Omental fat pad (tissue), 3 donors: ENCODE measurements at regions not wholly inside any gene's neighbourhood (a gene's known extent, or its start where the extent isn't known, plus 50 kb on each side); places are given as distances from the start of the nearest gene placed in this dataset.

ENCODE experiments used
- ATAC-seq: fragments of 150-250 bp; one replicate; pipeline ENCODE4 v1.9.1; 2016; ENCODE audit warnings: mild to moderate bottlenecking, moderate library complexity; ENCODE audit not compliant: low FRiP score
- DNase-seq: peaks from one replicate; pipeline ENCODE4 v3.0.0-alpha.2; 2019; ENCODE audit warnings: low spot score
- CTCF ChIP-seq, 3 donors: fragments of 450-650 bp; IDR thresholded peaks; one replicate each; pipeline ENCODE4 v1.5.1; 2016 to 2017; ENCODE audit warnings: antibody characterized with exemption in 3 of 3, mild to moderate bottlenecking in 3 of 3, moderate library complexity in 2 of 3

- no peak for ATAC-seq
- no peak for TF ChIP-seq CTCF (IDR thresholded peaks at IDR 0.05)
These were observed 1879.4 kb upstream of the TENM3 start for GRCh38 chr4:180363815-180364214.

GRCh38 chr4:180372691-180373090 lies 1870.5 kb upstream of the TENM3 start:
- DNase-seq (no peak), ATAC-seq (no peak)
- no peak for TF ChIP-seq CTCF (IDR thresholded peaks at IDR 0.05)

More at GRCh38 chr4:180363815-180364214, 1879.4 kb upstream of the TENM3 start:
- no peak for DNase-seq

DNA sequence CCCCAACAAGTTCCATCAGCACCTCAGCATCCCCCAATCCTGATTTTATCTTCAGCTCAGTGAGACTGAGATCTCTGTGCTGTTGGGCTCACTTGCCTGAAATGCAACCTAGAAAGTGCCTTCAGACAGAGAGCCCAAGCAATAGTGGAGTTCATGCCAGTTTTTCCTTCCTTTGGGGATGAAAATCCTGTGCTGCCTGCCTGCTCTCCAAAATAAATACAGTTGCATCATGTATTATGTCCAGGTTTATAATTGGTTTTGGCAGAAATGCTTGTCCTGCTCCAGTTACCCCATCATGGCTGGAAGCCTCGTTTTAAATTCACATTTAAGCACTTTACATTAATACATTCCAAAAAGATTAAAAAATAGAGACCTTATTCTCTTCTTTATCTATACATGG lies 1865.5 kb upstream of the TENM3 start:
- no peak for ATAC-seq
- no peak for TF ChIP-seq CTCF (IDR thresholded peaks at IDR 0.05)
- DNase-seq = no peak

DNA sequence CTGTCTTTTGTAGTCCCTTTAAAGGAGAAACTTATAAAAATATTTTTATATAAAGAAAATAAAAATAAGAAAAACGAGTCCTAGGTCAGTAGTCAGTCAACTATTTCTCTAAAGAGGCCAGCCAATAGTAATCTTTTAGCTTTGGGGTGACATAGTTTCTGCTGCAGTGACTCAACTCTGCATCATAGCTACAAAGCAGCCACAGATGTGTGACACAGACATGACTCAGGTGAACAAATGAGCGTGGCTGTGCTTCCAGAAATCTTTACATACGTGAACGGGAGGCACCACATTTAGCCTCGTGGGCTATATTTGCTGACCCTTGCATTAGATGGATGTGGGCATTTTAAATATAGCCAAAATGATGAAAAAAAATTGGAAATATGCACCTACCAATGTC lies 1862.5 kb upstream of the TENM3 start:
- no peak for DNase-seq
- TF ChIP-seq CTCF (IDR thresholded peaks at IDR 0.05) = no peak
- ATAC-seq = no peak

DNA sequence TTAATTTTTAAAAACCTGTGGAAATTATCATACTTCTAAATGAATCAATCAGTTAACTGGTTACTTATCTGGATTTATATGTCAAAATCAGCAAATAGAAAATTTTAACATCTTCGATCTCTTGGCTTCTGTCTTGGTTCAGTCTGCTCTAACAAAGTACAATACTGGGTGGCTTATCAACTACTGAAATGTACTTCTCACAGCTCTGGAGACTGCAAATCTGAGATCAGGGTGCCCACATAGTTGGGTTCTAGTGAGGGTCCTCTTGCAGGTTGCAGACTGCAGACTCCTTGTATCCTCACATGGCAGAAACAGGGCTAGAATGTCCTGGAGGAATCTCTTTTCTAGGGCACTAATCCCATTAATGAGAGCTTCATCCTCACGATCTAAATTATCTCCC lies 1851.6 kb upstream of the TENM3 start:
- ATAC-seq (no peak), DNase-seq (no peak)
- no peak for TF ChIP-seq CTCF (IDR thresholded peaks at IDR 0.05)

- DNase-seq (no peak), ATAC-seq (no peak)
- no peak for TF ChIP-seq CTCF (IDR thresholded peaks at IDR 0.05)
These were observed 1848.9 kb upstream of the TENM3 start for GRCh38 chr4:180394312-180394711.

GRCh38 chr4:180394730-180395129 lies 1848.5 kb upstream of the TENM3 start:
- DNase-seq = no peak
- no peak for ATAC-seq
- no peak for TF ChIP-seq CTCF (IDR thresholded peaks at IDR 0.05)
